ENCODE measurements at regions not wholly inside any gene's neighbourhood (a gene's known extent, or its start where the extent isn't known, plus 50 kb on each side); places are given as distances from the start of the nearest gene placed in this dataset.

DNA sequence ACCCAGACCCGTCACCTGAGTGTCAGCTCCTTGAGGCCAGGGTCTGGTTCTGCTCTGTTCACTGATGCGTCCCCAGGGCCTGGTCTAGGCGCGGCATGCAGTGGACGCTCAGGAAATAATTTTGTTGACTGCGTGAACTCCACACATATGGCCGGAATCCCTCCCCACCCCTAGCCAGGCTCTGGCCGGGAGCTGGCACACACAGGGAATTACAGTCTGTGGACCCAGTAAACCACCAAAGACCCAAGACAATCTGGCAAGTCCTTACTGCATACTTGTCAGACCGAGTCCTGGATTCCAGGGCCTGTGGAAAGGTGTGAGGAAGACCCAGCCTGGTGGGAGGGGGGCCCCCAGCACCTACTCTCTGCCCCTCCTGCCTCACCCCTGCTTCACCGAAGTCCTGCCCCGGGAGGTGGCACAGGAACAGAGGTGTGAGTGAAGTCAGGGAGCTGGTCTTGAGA is 113.0 kb upstream of the IER5L start:
- Histone ChIP-seq H3K27ac (no peak overlapping the region), H3K9me3 (peaks cover 4% of the 10 kb centered on the region), H3K4me3 (no peak overlapping the region), H3K27me3 (replicated peaks; ENCODE audit: insufficient read depth) (no peaks in the 10 kb centered on the region), H3K36me3 (no peaks in the 10 kb centered on the region), H3K4me1 (ENCODE audit: control insufficient read depth in 1 of 2, low read depth in 2 of 2) (no peaks in the 10 kb centered on the region)
- TF ChIP-seq, protein P1, sequence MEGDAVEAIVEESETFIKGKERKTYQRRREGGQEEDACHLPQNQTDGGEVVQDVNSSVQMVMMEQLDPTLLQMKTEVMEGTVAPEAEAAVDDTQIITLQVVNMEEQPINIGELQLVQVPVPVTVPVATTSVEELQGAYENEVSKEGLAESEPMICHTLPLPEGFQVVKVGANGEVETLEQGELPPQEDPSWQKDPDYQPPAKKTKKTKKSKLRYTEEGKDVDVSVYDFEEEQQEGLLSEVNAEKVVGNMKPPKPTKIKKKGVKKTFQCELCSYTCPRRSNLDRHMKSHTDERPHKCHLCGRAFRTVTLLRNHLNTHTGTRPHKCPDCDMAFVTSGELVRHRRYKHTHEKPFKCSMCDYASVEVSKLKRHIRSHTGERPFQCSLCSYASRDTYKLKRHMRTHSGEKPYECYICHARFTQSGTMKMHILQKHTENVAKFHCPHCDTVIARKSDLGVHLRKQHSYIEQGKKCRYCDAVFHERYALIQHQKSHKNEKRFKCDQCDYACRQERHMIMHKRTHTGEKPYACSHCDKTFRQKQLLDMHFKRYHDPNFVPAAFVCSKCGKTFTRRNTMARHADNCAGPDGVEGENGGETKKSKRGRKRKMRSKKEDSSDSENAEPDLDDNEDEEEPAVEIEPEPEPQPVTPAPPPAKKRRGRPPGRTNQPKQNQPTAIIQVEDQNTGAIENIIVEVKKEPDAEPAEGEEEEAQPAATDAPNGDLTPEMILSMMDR (IDR thresholded peaks at IDR 0.05) = no peak
- ATAC-seq (ENCODE audit: insufficient number of reproducible peaks, low FRiP score, low read depth) (no peak), DNase-seq (ENCODE audit: low spot score) (no peak)

DNA sequence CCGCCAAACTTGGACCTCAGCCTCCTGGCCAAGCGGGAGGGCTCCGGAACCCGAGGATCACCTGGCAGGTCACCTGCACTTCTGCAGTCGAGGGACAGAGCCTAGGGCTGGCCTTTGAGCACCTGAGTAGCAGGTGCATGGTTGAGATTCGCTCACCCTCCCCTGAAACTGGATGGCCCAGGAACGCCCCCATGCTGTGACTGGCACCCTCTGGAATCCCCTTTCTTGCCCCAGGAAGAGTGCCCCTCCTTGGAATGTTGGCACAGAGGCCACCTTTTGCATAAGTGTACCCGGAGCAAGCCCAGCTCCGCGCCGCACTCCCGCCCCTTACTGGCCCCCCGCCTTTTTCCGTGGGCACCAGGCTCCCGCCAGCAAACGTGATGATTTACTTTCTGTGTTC is 112.5 kb upstream of the IER5L start:
- Histone ChIP-seq H3K9me3 (peaks cover 2% of the 10 kb centered on the region), H3K36me3 (no peaks in the 10 kb centered on the region), H3K4me1 (ENCODE audit: control insufficient read depth in 1 of 2, low read depth in 2 of 2) (no peaks in the 10 kb centered on the region), H3K27ac (no peak overlapping the region), H3K27me3 (replicated peaks; ENCODE audit: insufficient read depth) (no peaks in the 10 kb centered on the region), H3K4me3 (no peak overlapping the region)
- TF ChIP-seq, protein P1 (IDR thresholded peaks at IDR 0.05) = no peak
- no peak for ATAC-seq (ENCODE audit: insufficient number of reproducible peaks, low FRiP score, low read depth)
- no peak for DNase-seq (ENCODE audit: low spot score)

DNA sequence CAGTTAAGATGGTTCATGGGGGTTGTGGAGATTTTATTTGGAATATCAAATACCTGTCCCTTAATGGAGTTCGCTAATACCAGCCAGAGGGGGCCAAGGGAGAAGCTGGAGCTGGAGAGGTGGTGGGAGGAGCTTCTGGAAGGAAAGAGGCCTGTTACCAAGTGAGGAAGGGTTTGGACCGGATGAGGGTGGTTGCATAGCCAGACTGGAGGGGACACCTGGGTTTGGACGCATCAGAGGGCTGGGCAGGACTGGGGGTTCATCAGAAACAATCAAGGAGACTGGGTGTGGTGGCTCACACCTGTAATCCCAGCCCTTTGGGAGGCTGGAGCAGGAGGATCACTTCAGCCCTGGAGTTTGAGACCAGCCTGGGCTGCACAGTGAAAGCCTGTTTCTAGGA is 111.8 kb upstream of the IER5L start:
- Histone ChIP-seq H3K27ac (no peak overlapping the region), H3K4me1 (ENCODE audit: control insufficient read depth in 1 of 2, low read depth in 2 of 2) (no peaks in the 10 kb centered on the region), H3K9me3 (no peaks in the 10 kb centered on the region), H3K4me3 (no peak overlapping the region), H3K27me3 (replicated peaks; ENCODE audit: insufficient read depth) (no peaks in the 10 kb centered on the region), H3K36me3 (no peaks in the 10 kb centered on the region)
- no peak for DNase-seq (ENCODE audit: low spot score)
- no peak for ATAC-seq (ENCODE audit: insufficient number of reproducible peaks, low FRiP score, low read depth)
- TF ChIP-seq, protein P1 (IDR thresholded peaks at IDR 0.05) = no peak

DNA sequence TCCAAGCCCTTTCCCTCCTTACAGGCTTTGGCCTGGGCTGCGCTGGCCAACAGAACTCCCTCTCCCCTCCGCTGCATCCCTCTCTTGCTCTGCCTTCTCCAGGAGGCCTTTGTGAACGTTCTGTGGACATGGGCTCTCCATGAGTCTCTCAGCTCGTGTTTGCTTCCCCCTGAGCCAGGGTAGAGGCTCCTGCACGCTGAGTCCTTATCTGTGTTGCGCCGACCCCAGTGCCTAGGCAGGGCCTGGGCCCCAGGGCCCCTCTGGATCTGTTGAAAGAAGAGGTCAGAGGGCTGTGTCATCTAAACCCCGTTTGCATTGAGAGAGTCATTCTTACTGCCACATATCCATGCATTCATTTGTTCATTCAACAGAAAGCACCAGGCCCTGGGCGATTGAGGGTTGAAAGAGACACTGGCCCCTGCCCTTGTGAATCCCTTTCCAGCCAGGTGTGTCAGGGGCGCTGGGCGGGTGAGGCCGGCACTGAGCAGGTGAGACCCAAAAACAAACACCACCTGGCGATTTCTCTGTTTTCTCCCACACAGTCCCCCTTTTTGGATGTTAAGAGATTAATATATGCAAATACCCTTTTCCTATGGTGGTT is 111.2 kb upstream of the IER5L start:
- no peaks in the 10 kb centered on the region for H3K27me3 ChIP-seq (replicated peaks; ENCODE audit: insufficient read depth)
- ATAC-seq (ENCODE audit: insufficient number of reproducible peaks, low FRiP score, low read depth) = no peak

DNA sequence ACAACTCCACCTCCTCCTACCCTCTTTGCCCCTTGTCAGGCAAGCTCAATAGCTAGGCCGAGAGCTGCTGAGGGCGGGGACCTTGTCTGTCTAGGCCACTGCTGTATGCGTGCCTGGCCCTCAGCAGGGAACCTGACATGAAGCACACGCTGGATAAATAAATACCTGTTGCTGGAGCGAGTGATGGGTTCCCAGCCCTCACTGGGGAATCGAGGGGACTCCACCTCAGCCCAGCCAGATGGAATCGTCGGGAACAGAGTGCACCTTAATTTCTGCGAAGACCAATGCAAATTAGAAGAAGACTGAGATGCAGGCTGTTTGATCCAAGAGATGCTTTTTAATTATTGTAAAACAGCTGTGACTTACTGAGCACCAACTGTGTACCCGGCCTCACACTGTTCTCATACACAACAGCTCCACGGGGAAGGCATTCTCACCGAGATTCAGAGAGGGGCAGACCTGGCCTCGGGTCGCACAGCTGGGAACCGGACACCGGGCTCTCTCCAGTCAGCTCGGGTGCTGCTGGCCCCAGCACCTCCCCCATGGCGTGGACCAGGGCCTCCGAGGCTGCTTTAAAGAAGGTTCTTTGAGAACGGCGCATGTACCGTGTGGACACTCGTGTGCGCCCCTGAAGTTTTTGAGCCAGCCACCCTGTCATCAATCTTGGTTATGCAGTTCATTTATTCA is 109.7 kb upstream of the IER5L start:
- TF ChIP-seq, protein P1 (IDR thresholded peaks at IDR 0.05) = no peak
- DNase-seq (ENCODE audit: low spot score) (no peak), ATAC-seq (ENCODE audit: insufficient number of reproducible peaks, low FRiP score, low read depth) (no peak)

More for the DNA sequence above, 111.2 kb upstream of the IER5L start:
- Histone ChIP-seq H3K4me3 (no peak overlapping the region), H3K36me3 (no peaks in the 10 kb centered on the region), H3K9me3 (no peaks in the 10 kb centered on the region), H3K4me1 (ENCODE audit: control insufficient read depth in 1 of 2, low read depth in 2 of 2) (no peaks in the 10 kb centered on the region), H3K27ac (no peak overlapping the region)
- no peak for DNase-seq (ENCODE audit: low spot score)
- TF ChIP-seq, protein P1 (IDR thresholded peaks at IDR 0.05) = no peak

More for the DNA sequence above, 109.7 kb upstream of the IER5L start:
- Histone ChIP-seq H3K4me3 (no peak overlapping the region), H3K4me1 (ENCODE audit: control insufficient read depth in 1 of 2, low read depth in 2 of 2) (no peaks in the 10 kb centered on the region), H3K9me3 (no peaks in the 10 kb centered on the region), H3K27ac (no peak overlapping the region), H3K27me3 (replicated peaks; ENCODE audit: insufficient read depth) (no peaks in the 10 kb centered on the region), H3K36me3 (no peaks in the 10 kb centered on the region)
